GM12864 (cell line): ENCODE measurements at regions not wholly inside any gene's neighbourhood (a gene's known extent, or its start where the extent isn't known, plus 50 kb on each side); places are given as distances from the start of the nearest gene placed in this dataset.
"Not testable (repeated sequence)": the region's sequence is repeated elsewhere in the genome, so short reads cannot be mapped to it uniquely, and the experiment has no call there.

ENCODE experiments used
- DNase-seq: peaks from one replicate; pipeline ENCODE4 v3.0.0-alpha.2; 2011; ENCODE audit warnings: low read depth
- H3K4me3 ChIP-seq: 2 replicates; pipeline ENCODE4 v1.5.1; 2011; ENCODE audit warnings: mild to moderate bottlenecking, low read depth, low read length, control low read depth
- TF ChIP-seq, protein P1 (sequence below): IDR thresholded peaks from 2 replicates; pipeline ENCODE4 v1.5.1; 2011; ENCODE audit warnings: low read depth, mild to moderate bottlenecking, moderate library complexity, low read length, control low read depth, inconsistent platforms; ENCODE audit errors: missing control alignments

DNA sequence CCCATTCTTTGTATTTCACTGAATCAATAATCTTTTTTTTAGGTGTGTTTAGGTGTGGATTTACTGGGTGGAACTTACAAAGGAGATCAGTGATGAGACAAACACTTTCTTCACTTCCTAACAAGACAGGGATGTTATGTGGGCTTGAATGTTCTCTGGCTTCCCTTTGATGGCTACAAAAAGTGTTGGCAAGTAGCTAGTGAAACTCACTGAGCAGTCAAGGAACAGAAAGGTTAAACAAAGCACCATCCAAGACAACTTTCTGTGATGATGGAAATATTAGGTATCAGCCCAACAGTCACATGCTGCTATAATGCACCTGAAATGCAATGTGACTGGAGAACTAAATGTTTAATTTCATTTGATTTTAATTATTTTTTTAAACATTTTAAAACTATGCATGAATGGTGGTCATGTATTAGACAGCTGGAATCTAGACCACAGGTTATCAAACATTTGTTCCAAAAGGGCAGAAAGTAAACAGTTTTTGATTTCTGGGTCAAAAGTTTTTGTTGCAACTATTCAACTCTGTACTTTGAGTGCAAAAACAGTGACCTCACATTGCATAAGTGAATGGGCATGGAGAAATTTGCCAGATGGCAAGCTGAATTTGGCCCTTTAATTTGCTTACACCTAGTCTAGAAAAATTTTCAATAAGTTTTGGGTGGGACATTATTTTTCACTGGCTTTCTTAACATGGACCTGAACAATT lies 1272.7 kb upstream of the TMEFF2 start:
- no peak for DNase-seq
- no peak overlapping the region for H3K4me3 ChIP-seq
- TF ChIP-seq, protein P1, sequence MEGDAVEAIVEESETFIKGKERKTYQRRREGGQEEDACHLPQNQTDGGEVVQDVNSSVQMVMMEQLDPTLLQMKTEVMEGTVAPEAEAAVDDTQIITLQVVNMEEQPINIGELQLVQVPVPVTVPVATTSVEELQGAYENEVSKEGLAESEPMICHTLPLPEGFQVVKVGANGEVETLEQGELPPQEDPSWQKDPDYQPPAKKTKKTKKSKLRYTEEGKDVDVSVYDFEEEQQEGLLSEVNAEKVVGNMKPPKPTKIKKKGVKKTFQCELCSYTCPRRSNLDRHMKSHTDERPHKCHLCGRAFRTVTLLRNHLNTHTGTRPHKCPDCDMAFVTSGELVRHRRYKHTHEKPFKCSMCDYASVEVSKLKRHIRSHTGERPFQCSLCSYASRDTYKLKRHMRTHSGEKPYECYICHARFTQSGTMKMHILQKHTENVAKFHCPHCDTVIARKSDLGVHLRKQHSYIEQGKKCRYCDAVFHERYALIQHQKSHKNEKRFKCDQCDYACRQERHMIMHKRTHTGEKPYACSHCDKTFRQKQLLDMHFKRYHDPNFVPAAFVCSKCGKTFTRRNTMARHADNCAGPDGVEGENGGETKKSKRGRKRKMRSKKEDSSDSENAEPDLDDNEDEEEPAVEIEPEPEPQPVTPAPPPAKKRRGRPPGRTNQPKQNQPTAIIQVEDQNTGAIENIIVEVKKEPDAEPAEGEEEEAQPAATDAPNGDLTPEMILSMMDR: no peak

DNA sequence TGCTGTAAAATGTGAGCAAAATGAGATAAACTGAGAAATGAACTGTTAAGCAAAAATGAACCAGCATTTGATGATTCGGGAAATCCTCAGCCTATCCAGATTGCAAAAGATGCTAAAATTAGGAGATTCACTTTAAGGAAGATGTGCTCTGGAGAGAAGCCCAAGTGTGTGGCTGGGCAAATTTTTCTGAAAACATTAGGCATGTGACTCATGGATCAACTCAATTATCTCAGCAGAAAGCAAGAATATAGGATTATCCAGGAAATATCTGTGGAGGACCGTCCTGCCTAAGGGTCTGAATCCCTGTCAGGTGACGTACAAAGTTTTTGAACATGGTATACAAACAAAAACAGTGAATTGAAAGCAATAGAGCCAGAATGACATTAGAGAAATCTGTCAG lies 1268.3 kb upstream of the TMEFF2 start:
- no peak for DNase-seq
- TF ChIP-seq, protein P1: no peak
- no peak overlapping the region for H3K4me3 ChIP-seq

DNA sequence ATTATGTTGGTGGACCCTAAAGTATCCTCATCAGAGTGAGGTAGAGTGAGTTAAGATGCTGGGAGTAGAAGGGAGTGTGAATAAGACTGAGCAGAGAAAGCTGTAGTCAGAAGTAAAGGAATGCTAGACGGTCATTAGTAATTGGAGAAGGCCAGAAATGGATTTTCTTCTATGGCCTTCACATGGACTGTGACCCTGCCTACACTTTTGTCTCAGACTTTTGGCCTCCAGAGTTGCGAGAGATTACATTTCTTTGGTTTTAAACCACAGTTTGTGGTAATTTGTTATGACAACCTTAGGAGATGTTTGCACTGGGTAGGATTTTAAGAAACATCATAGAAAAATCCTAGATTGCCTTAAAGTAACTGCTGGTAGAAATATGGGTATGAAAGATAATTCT lies 1267.7 kb upstream of the TMEFF2 start:
- no peak for DNase-seq
- TF ChIP-seq, protein P1: no peak
- no peak overlapping the region for H3K4me3 ChIP-seq

DNA sequence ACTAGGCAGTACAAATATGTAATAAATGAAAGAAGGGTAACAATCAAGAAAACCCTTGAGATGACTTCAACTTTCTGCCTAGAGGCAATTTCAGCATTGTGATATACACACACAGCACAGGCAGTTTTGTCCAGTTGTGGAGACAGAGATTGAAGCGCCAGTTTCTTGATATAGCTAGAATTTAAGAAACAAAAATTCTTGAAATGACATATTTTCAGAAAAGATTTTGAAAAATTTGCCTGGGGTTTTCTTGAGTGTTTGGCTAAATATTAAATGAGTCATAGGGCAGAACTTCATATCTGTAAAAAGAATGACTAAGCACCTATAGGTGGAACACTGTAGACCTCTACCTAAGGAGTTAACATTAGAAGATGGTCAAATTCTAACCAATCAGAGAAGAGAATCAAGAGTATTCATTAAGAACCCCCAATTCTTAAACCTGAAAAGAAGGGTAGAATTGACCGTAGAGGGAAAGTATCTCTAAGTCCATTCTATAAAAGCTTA lies 1266.8 kb upstream of the TMEFF2 start:
- TF ChIP-seq, protein P1: no peak
- H3K4me3 ChIP-seq: no peak overlapping the region
- no peak for DNase-seq

DNA sequence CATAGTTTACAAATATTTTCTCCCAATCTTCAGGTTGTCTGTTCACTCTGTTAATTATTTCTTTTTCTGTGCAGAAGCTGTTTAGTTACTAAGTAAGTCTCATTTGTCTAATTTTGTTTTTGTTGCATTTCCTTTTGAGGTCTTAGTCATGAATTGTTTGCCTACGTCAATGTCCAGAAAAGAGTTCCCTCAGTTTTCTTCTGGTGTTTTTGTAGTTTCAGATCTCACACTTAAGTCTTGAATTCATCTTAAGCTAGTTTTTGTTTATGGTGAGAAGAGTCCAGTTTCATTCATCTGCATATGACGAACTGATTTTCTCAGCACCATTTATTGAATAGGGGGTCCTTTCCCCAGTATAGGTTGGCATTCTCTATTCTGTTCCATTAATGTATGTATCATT lies 1252.2 kb upstream of the TMEFF2 start:
- DNase-seq: no peak
- TF ChIP-seq, protein P1: no peak
- H3K4me3 ChIP-seq: no peak overlapping the region

DNA sequence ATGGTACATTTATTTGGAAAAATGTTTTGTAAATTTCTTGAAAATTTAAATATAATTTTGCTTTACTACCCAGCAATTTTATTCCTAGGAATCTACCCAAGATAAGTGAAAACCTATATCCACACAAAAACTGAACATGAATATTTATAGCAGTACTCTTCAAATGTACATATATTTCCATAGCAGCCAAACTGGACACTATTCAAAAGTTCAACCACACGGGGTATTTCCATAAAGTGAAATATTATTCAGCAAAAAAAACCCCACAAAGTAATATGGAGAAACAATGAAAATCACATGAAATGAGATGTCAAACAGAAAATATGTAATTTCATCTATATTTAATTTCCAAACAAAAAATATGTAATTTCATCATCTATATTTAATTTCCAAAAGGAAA lies 1247.6 kb upstream of the TMEFF2 start:
- DNase-seq: no peak
- TF ChIP-seq, protein P1: no peak
- H3K4me3 ChIP-seq: no peak overlapping the region

DNA sequence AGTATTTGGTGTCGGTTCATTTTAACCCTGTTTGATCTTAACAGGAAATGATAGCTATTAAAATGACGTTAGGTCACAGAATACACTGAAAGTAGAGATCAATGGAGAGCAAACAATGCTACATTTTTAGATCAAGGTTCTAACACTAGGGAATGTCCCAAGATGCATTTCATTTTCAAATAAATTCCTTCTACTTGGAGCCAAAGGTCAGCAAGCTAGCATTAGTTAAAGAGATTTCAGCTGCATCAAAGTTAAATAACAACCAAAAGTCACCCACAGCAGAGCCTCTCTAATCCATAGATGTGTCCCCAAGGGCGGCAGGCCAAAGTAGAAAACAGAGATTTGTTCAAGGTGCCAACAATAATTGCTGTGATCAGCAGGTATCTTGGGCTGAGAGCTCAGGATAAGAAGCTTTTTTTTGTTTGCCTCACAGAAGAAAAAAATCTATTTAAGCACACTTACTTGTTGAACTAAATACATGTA lies 1233.6 kb upstream of the TMEFF2 start:
- DNase-seq: no peak
- no peak overlapping the region for H3K4me3 ChIP-seq
- TF ChIP-seq, protein P1: no peak

DNA sequence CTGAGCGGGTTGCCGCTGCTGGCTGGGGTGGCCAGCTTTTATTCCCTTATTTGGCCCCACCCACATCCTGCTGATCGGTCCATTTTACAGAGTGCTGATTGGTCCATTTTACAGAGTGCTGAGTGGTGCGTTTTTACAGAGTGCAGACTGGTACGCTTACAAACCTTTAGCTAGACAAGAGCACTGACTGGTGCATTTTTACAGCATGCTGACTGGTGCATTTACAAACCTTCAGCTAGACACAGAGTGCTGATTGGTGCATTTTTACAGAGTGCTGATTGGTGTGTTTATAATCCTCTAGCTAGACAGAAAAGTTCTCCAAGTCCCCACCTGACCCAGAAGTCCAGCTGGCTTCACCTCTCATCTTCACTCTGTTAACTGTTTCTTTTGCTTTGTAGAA lies 1217.6 kb upstream of the TMEFF2 start:
- not testable (repeated sequence) for DNase-seq, H3K4me3 ChIP-seq
